OCI-LY1 (cell line): ENCODE measurements at regions not wholly inside any gene's neighbourhood (a gene's known extent, or its start where the extent isn't known, plus 50 kb on each side); places are given as distances from the start of the nearest gene placed in this dataset.

Experiments used
- H2AFZ ChIP-seq: fragments of 200-600 bp; sonication (generic), shearing (Covaris generic); 2 replicates; pipeline ENCODE4 v1.6.0; 2014; ENCODE audit warnings: antibody characterized with exemption, mild to moderate bottlenecking, low read length
- H3F3A ChIP-seq: fragments of 200-600 bp; sonication (generic), shearing (Covaris generic); 2 replicates; pipeline ENCODE4 v1.6.0; 2014; ENCODE audit warnings: mild to moderate bottlenecking, antibody characterized with exemption, low read length, moderate library complexity; ENCODE audit not compliant: insufficient read depth
- H3K27ac ChIP-seq: fragments of 200-600 bp; sonication (generic); 2 replicates; pipeline ENCODE4 v1.5.1; 2014; ENCODE audit warnings: low read length, mixed run types, mild to moderate bottlenecking, low read depth; ENCODE audit not compliant: poor library complexity, severe bottlenecking
- H3K27me3 ChIP-seq: fragments of 200-600 bp; sonication (generic); 2 replicates; pipeline ENCODE4 v1.6.0; 2014; ENCODE audit warnings: antibody characterized with exemption, mild to moderate bottlenecking, low read length, moderate library complexity; ENCODE audit not compliant: insufficient read depth
- H3K36me3 ChIP-seq: fragments of 200-600 bp; sonication (generic); 2 replicates; pipeline ENCODE4 v1.6.1; 2014; ENCODE audit warnings: mild to moderate bottlenecking, antibody characterized with exemption, low read length, moderate library complexity, mixed read lengths; ENCODE audit not compliant: insufficient read depth
- H3K4me1 ChIP-seq: fragments of 200-600 bp; sonication (generic); 2 replicates; pipeline ENCODE4 v1.5.1; 2014; ENCODE audit warnings: mild to moderate bottlenecking, low read length, moderate library complexity; ENCODE audit not compliant: insufficient read depth, severe bottlenecking
- H3K4me2 ChIP-seq: fragments of 200-600 bp; sonication (generic), shearing (Covaris generic); 2 replicates; pipeline ENCODE4 v1.6.1; 2014; ENCODE audit warnings: low read length
- H3K4me3 ChIP-seq: fragments of 200-600 bp; sonication (generic); 2 replicates; pipeline ENCODE4 v1.5.1; 2014; ENCODE audit warnings: low read length, low read depth, mild to moderate bottlenecking, mixed read lengths; ENCODE audit not compliant: poor library complexity, severe bottlenecking
- H3K79me2 ChIP-seq: fragments of 200-600 bp; shearing (Covaris generic); 2 replicates; pipeline ENCODE4 v1.6.1; 2016; ENCODE audit warnings: mixed run types, low read length, mixed read lengths; ENCODE audit not compliant: insufficient read depth
- H3K9ac ChIP-seq: fragments of 200-600 bp; sonication (generic), shearing (Covaris generic); 2 replicates; pipeline ENCODE4 v1.6.1; 2014; ENCODE audit warnings: mild to moderate bottlenecking, low read length, mixed read lengths
- H3K9me2 ChIP-seq: fragments of 200-600 bp; sonication (generic), shearing (Covaris generic); 2 replicates; pipeline ENCODE4 v1.6.1; 2014; ENCODE audit warnings: low read depth, mild to moderate bottlenecking, low read length, mixed read lengths
- H3K9me3 ChIP-seq: fragments of 200-600 bp; shearing (Covaris generic); 2 replicates; pipeline ENCODE4 v1.6.1; 2014; ENCODE audit warnings: low read length, mixed read lengths
- H4K20me1 ChIP-seq: fragments of 200-600 bp; sonication (generic), shearing (Covaris generic); 2 replicates; pipeline ENCODE4 v1.6.0; 2016; ENCODE audit warnings: mild to moderate bottlenecking, low read length; ENCODE audit not compliant: insufficient read depth
- CTCF ChIP-seq: fragments of 200-600 bp; sonication (generic), shearing (Covaris generic); IDR thresholded peaks from 2 replicates; pipeline ENCODE4 v1.5.1; 2017; ENCODE audit warnings: mild to moderate bottlenecking, antibody characterized with exemption, low read length, moderate library complexity, mixed read lengths
- EZH2 ChIP-seq: fragments of 200-600 bp; sonication (generic), shearing (Covaris generic); IDR thresholded peaks from 2 replicates; pipeline ENCODE4 v1.8.0; 2017; ENCODE audit warnings: borderline replicate concordance, mixed run types, mild to moderate bottlenecking, antibody characterized with exemption, low read length, moderate library complexity, mixed read lengths

DNA sequence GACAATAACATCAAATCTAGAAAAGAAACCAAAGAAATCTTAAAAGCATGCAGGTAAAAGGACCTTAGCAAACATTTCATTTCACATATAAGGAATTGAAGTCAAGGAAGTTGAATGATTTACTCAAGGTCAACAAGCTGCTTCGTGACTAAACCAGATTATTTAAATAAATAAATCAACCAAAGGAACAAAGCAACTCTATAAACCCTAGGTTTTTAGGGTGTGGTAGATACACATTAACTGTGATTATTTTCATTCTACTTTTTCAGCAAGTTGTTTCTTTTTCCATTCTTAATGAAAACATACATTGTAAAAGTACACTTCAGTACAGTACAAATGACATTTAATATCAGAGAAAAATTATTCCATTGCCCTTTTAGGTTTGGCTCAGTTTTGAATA, 382.0 kb upstream of the STEAP1 start:
- Histone ChIP-seq H3K9ac (no peak overlapping the region), H3K9me3 (no peaks in the 10 kb centered on the region), H3K4me1 (no peaks in the 10 kb centered on the region), H3K4me2 (no peak overlapping the region), H3K27me3 (no peaks in the 10 kb centered on the region), H3F3A (no peaks in the 10 kb centered on the region), H3K9me2 (no peaks in the 10 kb centered on the region), H3K36me3 (no peaks in the 10 kb centered on the region), H3K4me3 (no peak overlapping the region), H2AFZ (no peak overlapping the region), H3K79me2 (no peaks in the 10 kb centered on the region), H4K20me1 (no peaks in the 10 kb centered on the region), H3K27ac (no peak overlapping the region)
- TF ChIP-seq EZH2: no peak
- no peak for TF ChIP-seq CTCF

DNA sequence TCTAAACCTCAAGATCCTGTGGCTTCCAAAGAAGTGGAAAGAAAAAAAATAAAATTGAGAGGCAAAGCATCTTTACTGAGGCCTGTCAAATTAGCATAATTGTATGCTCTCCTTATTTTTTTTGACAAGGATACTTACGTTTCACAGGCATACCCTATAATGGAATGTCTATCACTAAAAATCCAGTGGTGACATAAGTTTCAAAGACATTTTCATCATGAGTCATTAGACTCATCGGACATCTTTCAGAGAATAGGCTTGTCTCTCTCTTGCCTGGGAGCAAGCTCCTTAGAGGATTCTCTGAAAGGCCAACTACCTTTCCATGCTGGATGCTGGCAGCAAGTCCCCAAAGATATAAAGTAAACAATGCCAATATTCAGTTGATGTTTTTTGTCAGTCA, 380.7 kb upstream of the STEAP1 start:
- Histone ChIP-seq H2AFZ (no peak overlapping the region), H3K36me3 (no peaks in the 10 kb centered on the region), H3K4me2 (no peak overlapping the region), H3F3A (no peaks in the 10 kb centered on the region), H3K4me1 (no peaks in the 10 kb centered on the region), H3K27me3 (no peaks in the 10 kb centered on the region), H3K27ac (no peak overlapping the region), H3K4me3 (no peak overlapping the region), H4K20me1 (no peaks in the 10 kb centered on the region), H3K9me2 (no peaks in the 10 kb centered on the region), H3K79me2 (no peaks in the 10 kb centered on the region), H3K9ac (no peak overlapping the region), H3K9me3 (no peaks in the 10 kb centered on the region)
- no peak for TF ChIP-seq EZH2
- TF ChIP-seq CTCF: no peak

DNA sequence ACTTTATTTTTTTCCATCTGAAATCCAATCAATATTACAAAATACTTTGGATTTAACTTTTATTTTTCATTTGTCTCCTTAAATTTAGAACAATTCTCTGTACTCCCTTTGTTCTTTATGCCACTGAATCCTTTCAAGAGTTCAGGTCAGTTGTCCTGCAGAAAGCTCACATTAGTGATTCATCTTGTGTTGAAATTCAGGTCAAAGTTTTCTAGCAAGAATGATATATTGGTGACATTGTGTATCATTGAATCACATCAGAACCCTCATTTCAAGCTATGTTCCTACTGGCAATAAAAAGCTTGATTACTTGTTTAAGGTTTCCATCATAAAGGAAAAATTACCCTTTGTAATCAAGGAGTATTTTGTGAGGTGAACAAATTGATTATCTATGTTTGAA, 378.8 kb upstream of the STEAP1 start:
- H3K9ac ChIP-seq: no peak overlapping the region
- no peak overlapping the region for H3K4me2 ChIP-seq
- H4K20me1 ChIP-seq: no peaks in the 10 kb centered on the region
- H3K9me2 ChIP-seq: no peaks in the 10 kb centered on the region
- no peak overlapping the region for H3K4me3 ChIP-seq
- H3K36me3 ChIP-seq: no peaks in the 10 kb centered on the region
- H3K79me2 ChIP-seq: no peaks in the 10 kb centered on the region
- H2AFZ ChIP-seq: no peak overlapping the region
- no peaks in the 10 kb centered on the region for H3K4me1 ChIP-seq
- H3K27me3 ChIP-seq: no peaks in the 10 kb centered on the region
- H3F3A ChIP-seq: no peaks in the 10 kb centered on the region
- no peak overlapping the region for H3K27ac ChIP-seq
- H3K9me3 ChIP-seq: no peaks in the 10 kb centered on the region
- no peak for TF ChIP-seq CTCF
- TF ChIP-seq EZH2: no peak
